ENCODE measurements at regions not wholly inside any gene's neighbourhood (a gene's known extent, or its start where the extent isn't known, plus 50 kb on each side); places are given as distances from the start of the nearest gene placed in this dataset.

- H3K36me3 ChIP-seq (ENCODE audit: control insufficient read depth in 4 of 4, insufficient read depth in 3 of 4, low read depth in 1 of 4, low read length in 3 of 4), result no peaks in the 10 kb centered on the region
- TF ChIP-seq TAF1 (conservative IDR thresholded peaks at IDR 0.05), result no peak
- TF ChIP-seq, protein P1, sequence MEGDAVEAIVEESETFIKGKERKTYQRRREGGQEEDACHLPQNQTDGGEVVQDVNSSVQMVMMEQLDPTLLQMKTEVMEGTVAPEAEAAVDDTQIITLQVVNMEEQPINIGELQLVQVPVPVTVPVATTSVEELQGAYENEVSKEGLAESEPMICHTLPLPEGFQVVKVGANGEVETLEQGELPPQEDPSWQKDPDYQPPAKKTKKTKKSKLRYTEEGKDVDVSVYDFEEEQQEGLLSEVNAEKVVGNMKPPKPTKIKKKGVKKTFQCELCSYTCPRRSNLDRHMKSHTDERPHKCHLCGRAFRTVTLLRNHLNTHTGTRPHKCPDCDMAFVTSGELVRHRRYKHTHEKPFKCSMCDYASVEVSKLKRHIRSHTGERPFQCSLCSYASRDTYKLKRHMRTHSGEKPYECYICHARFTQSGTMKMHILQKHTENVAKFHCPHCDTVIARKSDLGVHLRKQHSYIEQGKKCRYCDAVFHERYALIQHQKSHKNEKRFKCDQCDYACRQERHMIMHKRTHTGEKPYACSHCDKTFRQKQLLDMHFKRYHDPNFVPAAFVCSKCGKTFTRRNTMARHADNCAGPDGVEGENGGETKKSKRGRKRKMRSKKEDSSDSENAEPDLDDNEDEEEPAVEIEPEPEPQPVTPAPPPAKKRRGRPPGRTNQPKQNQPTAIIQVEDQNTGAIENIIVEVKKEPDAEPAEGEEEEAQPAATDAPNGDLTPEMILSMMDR (IDR thresholded peaks at IDR 0.05; ENCODE audit: low read depth, low read length, missing input control), result no peak
- TF ChIP-seq JUND (IDR thresholded peaks at IDR 0.05), result no peak
- TF ChIP-seq REST (IDR thresholded peaks at IDR 0.05), result no peak
- TF ChIP-seq RXRA (IDR thresholded peaks at IDR 0.05), result no peak
- no peak for TF ChIP-seq HNF4G (IDR thresholded peaks at IDR 0.05)
- TF ChIP-seq FOXA1 (IDR thresholded peaks at IDR 0.05), result no peak
- TF ChIP-seq GABPA (IDR thresholded peaks at IDR 0.05 in 1 of 2, conservative IDR thresholded peaks at IDR 0.05 in 1 of 2), result no peak
- no peak for TF ChIP-seq NR2F2 (IDR thresholded peaks at IDR 0.05)
- TF ChIP-seq SP1 (IDR thresholded peaks at IDR 0.05), result no peak
- TF ChIP-seq ZBTB33 (IDR thresholded peaks at IDR 0.05), result no peak
- TF ChIP-seq FOXA2 (IDR thresholded peaks at IDR 0.05), result no peak
- no peak for TF ChIP-seq HNF4A (conservative IDR thresholded peaks at IDR 0.05)
- H3K9me3 ChIP-seq (ENCODE audit: control insufficient read depth in 4 of 4, low read length in 3 of 4), result no peaks in the 10 kb centered on the region
- no peaks in the 10 kb centered on the region for H3K27me3 ChIP-seq (ENCODE audit: control insufficient read depth in 4 of 4, insufficient read depth in 4 of 4, low read length in 3 of 4)
- H3K4me1 ChIP-seq (ENCODE audit: control insufficient read depth in 4 of 4, insufficient read depth in 4 of 4, low read length in 3 of 4), result peaks cover 0 to 5% (median 3%) of the 10 kb centered on the region in 4 donors
- DNase-seq (ENCODE audit: low spot score), result no peak
- H3K4me3 ChIP-seq (ENCODE audit: low read depth in 1 of 3, low read length in 3 of 3), result no peak overlapping the region
- H3K9ac ChIP-seq (ENCODE audit: low read depth in 1 of 2, low read length in 2 of 2), result no peak overlapping the region
- 88% methylated on average over 2 of the region's 2 CpGs for WGBS
- H3K27ac ChIP-seq (ENCODE audit: low read depth in 1 of 2, low read length in 2 of 2), result no peak overlapping the region
Observed at GRCh38 chrX:120768681-120769080, 107.0 kb downstream of the CT47B1 start.

- no peak overlapping the region for H3K4me3 ChIP-seq (ENCODE audit: low read depth in 1 of 3, low read length in 3 of 3)
- TF ChIP-seq NR2F2 (IDR thresholded peaks at IDR 0.05), result no peak
- TF ChIP-seq, protein P2, sequence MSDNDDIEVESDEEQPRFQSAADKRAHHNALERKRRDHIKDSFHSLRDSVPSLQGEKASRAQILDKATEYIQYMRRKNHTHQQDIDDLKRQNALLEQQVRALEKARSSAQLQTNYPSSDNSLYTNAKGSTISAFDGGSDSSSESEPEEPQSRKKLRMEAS (IDR thresholded peaks at IDR 0.05), result no peak
- TF ChIP-seq SP1 (IDR thresholded peaks at IDR 0.05), result no peak
- TF ChIP-seq ZBTB33 (IDR thresholded peaks at IDR 0.05), result no peak
- TF ChIP-seq RXRA (IDR thresholded peaks at IDR 0.05), result no peak
- TF ChIP-seq HNF4G (IDR thresholded peaks at IDR 0.05), result no peak
- TF ChIP-seq ATF3 (IDR thresholded peaks at IDR 0.05), result no peak
- no peak for TF ChIP-seq REST (IDR thresholded peaks at IDR 0.05)
- no peak for TF ChIP-seq YY1 (IDR thresholded peaks at IDR 0.05)
- TF ChIP-seq RAD21 (IDR thresholded peaks at IDR 0.05), result no peak
- no peak for TF ChIP-seq GABPA (IDR thresholded peaks at IDR 0.05 in 1 of 2, conservative IDR thresholded peaks at IDR 0.05 in 1 of 2)
- TF ChIP-seq EGR1 (IDR thresholded peaks at IDR 0.05; ENCODE audit: low read depth in 2 of 2), result no peak
- TF ChIP-seq TAF1 (conservative IDR thresholded peaks at IDR 0.05), result no peak
- no peak for TF ChIP-seq JUND (IDR thresholded peaks at IDR 0.05)
Observed at GRCh38 chrX:120768254-120768653, 107.4 kb downstream of the CT47B1 start.

More at GRCh38 chrX:120768254-120768653, 107.4 kb downstream of the CT47B1 start:
- Histone ChIP-seq H3K4me1 (ENCODE audit: control insufficient read depth in 4 of 4, insufficient read depth in 4 of 4, low read length in 3 of 4) (peaks cover 0 to 5% (median 3%) of the 10 kb centered on the region in 4 donors), H3K27ac (ENCODE audit: low read depth in 1 of 2, low read length in 2 of 2) (no peak overlapping the region), H3K9me3 (ENCODE audit: control insufficient read depth in 4 of 4, low read length in 3 of 4) (no peaks in the 10 kb centered on the region), H3K36me3 (ENCODE audit: control insufficient read depth in 4 of 4, insufficient read depth in 3 of 4, low read depth in 1 of 4, low read length in 3 of 4) (no peaks in the 10 kb centered on the region), H3K9ac (ENCODE audit: low read depth in 1 of 2, low read length in 2 of 2) (no peak overlapping the region), H3K27me3 (ENCODE audit: control insufficient read depth in 4 of 4, insufficient read depth in 4 of 4, low read length in 3 of 4) (no peaks in the 10 kb centered on the region)
- 88% methylated on average over 1 of the region's 1 CpG for WGBS
- DNase-seq (ENCODE audit: low spot score), result no peak

Measured in liver (tissue), 8 donors.